ENCODE measurements at regions not wholly inside any gene's neighbourhood (a gene's known extent, or its start where the extent isn't known, plus 50 kb on each side); places are given as distances from the start of the nearest gene placed in this dataset.

GRCh38 chr6:19438566-19439353 lies 398.4 kb upstream of the ID4 start:
- intact Hi-C loops (cut with DNase I), result no loop called here
- Histone ChIP-seq H3K27ac (no peak overlapping the region), H3K27me3 (no peaks in the 10 kb centered on the region), H3K9me3 (no peaks in the 10 kb centered on the region), H3K36me3 (no peaks in the 10 kb centered on the region), H3K4me1 (no peaks in the 10 kb centered on the region), H3K4me3 (no peak overlapping the region)
- TF ChIP-seq CTCF (IDR thresholded peaks at IDR 0.05), result no peak
- no peak for DNase-seq (ENCODE audit: low spot score in 2 of 2)

GRCh38 chr6:19440531-19440930 lies 396.6 kb upstream of the ID4 start:
- Histone ChIP-seq H3K36me3 (no peaks in the 10 kb centered on the region), H3K4me1 (no peaks in the 10 kb centered on the region), H3K27me3 (no peaks in the 10 kb centered on the region), H3K27ac (no peak overlapping the region), H3K4me3 (no peak overlapping the region), H3K9me3 (no peaks in the 10 kb centered on the region)
- TF ChIP-seq CTCF (IDR thresholded peaks at IDR 0.05), result no peak
- intact Hi-C loops (cut with DNase I), result no loop called here
- DNase-seq (ENCODE audit: low spot score in 2 of 2), result no peak

GRCh38 chr6:19443411-19443810 lies 393.8 kb upstream of the ID4 start:
- no peak for DNase-seq (ENCODE audit: low spot score in 2 of 2)
- Histone ChIP-seq H3K4me1 (no peaks in the 10 kb centered on the region), H3K36me3 (no peaks in the 10 kb centered on the region), H3K9me3 (no peaks in the 10 kb centered on the region), H3K27me3 (no peaks in the 10 kb centered on the region), H3K4me3 (no peak overlapping the region), H3K27ac (no peak overlapping the region)
- TF ChIP-seq CTCF (IDR thresholded peaks at IDR 0.05), result no peak
- intact Hi-C loops (cut with DNase I), result no loop called here

- H3K4me3 ChIP-seq, result no peak overlapping the region
- H3K27ac ChIP-seq, result no peak overlapping the region
- DNase-seq (ENCODE audit: low spot score in 2 of 2), result no peak
- H3K27me3 ChIP-seq, result no peaks in the 10 kb centered on the region
- H3K9me3 ChIP-seq, result no peaks in the 10 kb centered on the region
- intact Hi-C loops (cut with DNase I), result no loop called here
- no peaks in the 10 kb centered on the region for H3K36me3 ChIP-seq
- TF ChIP-seq CTCF (IDR thresholded peaks at IDR 0.05), result no peak
- H3K4me1 ChIP-seq, result no peaks in the 10 kb centered on the region
Measured at GRCh38 chr6:19444041-19444440, 393.1 kb upstream of the ID4 start.

GRCh38 chr6:19444481-19444880 lies 392.7 kb upstream of the ID4 start:
- Histone ChIP-seq H3K4me1 (no peaks in the 10 kb centered on the region), H3K27me3 (no peaks in the 10 kb centered on the region), H3K27ac (no peak overlapping the region), H3K36me3 (no peaks in the 10 kb centered on the region), H3K4me3 (no peak overlapping the region), H3K9me3 (no peaks in the 10 kb centered on the region)
- TF ChIP-seq CTCF (IDR thresholded peaks at IDR 0.05), result no peak
- DNase-seq (ENCODE audit: low spot score in 2 of 2), result no peak
- intact Hi-C loops (cut with DNase I), result no loop called here

- H3K27me3 ChIP-seq, result no peaks in the 10 kb centered on the region
- no peak overlapping the region for H3K4me3 ChIP-seq
- no peaks in the 10 kb centered on the region for H3K9me3 ChIP-seq
- no peak overlapping the region for H3K27ac ChIP-seq
- no peaks in the 10 kb centered on the region for H3K4me1 ChIP-seq
- intact Hi-C loops (cut with DNase I), result no loop called here
- DNase-seq (ENCODE audit: low spot score in 2 of 2), result no peak
- no peaks in the 10 kb centered on the region for H3K36me3 ChIP-seq
- no peak for TF ChIP-seq CTCF (IDR thresholded peaks at IDR 0.05)
Measured at GRCh38 chr6:19446570-19446969, 390.6 kb upstream of the ID4 start.

Data from ascending aorta (tissue), 2 donors.